CD14-positive monocyte (primary cell): ENCODE measurements at regions not wholly inside any gene's neighbourhood (a gene's known extent, or its start where the extent isn't known, plus 50 kb on each side); places are given as distances from the start of the nearest gene placed in this dataset.

Experiments
- DNase-seq, 3 donors: peaks; one replicate each; pipeline ENCODE4 v3.0.0-alpha.2; 2011 to 2022
- H2AFZ ChIP-seq: 2 replicates; pipeline ENCODE4 v1.6.0; 2012; ENCODE audit warnings: mild to moderate bottlenecking, low read depth, low read length, inconsistent platforms; ENCODE audit not compliant: insufficient read depth, poor library complexity, severe bottlenecking
- H3K27ac ChIP-seq, 2 donors: 1 replicate in 1 of 2; 2 replicates in 1 of 2; pipeline ENCODE4 v1.5.1; 2012 to 2013; ENCODE audit warnings: low read length in 2 of 2, control low read depth in 1 of 2, inconsistent platforms in 1 of 2, low read depth in 1 of 2, mild to moderate bottlenecking in 1 of 2
- H3K27me3 ChIP-seq, 2 donors: one replicate each; pipeline versions ENCODE4 v1.6.0 to v1.6.1; 2011 to 2013; ENCODE audit warnings: low read length in 2 of 2; ENCODE audit not compliant: control insufficient read depth in 2 of 2, insufficient read depth in 2 of 2
- H3K36me3 ChIP-seq, 2 donors: replicated peaks in 1 of 2; 1 replicate in 1 of 2; 2 replicates in 1 of 2; pipeline versions ENCODE4 v1.5.1 to v1.6.1; 2012 to 2013; ENCODE audit warnings: low read length in 2 of 2, control low read depth in 1 of 2, inconsistent platforms in 1 of 2, mild to moderate bottlenecking in 1 of 2; ENCODE audit not compliant: insufficient read depth in 2 of 2, control insufficient read depth in 1 of 2
- H3K4me1 ChIP-seq, 2 donors: 1 replicate in 1 of 2; 2 replicates in 1 of 2; pipeline versions ENCODE4 v1.5.1 to v1.6.1; 2012 to 2013; ENCODE audit warnings: low read length in 2 of 2, control low read depth in 1 of 2, inconsistent platforms in 1 of 2, mild to moderate bottlenecking in 1 of 2, moderate library complexity in 1 of 2; ENCODE audit not compliant: insufficient read depth in 2 of 2, control insufficient read depth in 1 of 2
- H3K4me2 ChIP-seq: replicated peaks from 2 replicates; pipeline ENCODE3; 2012; ENCODE audit warnings: low read length, moderate library complexity, mild to moderate bottlenecking; ENCODE audit not compliant: poor library complexity, severe bottlenecking; ENCODE audit errors: extremely low read depth
- H3K4me3 ChIP-seq, 3 experiments: fragments of 200-600 bp in 1 of 3; sonication (generic) in 1 of 3; replicated peaks in 1 of 3; 1 replicate in 2 of 3; 2 replicates in 1 of 3; pipeline ENCODE4 v1.5.1; 2011 to 2013; ENCODE audit warnings: low read length in 3 of 3, mild to moderate bottlenecking in 3 of 3, control low read depth in 2 of 3, low read depth in 2 of 3, inconsistent platforms in 1 of 3, moderate library complexity in 1 of 3
- H3K79me2 ChIP-seq: 2 replicates; pipeline ENCODE4 v1.6.0; 2012; ENCODE audit warnings: mild to moderate bottlenecking, control low read depth, inconsistent platforms, low read length, moderate library complexity; ENCODE audit not compliant: insufficient read depth
- H3K9ac ChIP-seq: 2 replicates; pipeline ENCODE4 v1.6.0; 2017; ENCODE audit warnings: low read length, mild to moderate bottlenecking; ENCODE audit not compliant: insufficient read depth, poor library complexity, severe bottlenecking
- H3K9me3 ChIP-seq, 2 donors: replicated peaks in 1 of 2; 1 replicate in 1 of 2; 2 replicates in 1 of 2; pipeline versions ENCODE4 v1.5.1 to v1.6.1; 2012 to 2013; ENCODE audit warnings: low read length in 2 of 2, control low read depth in 1 of 2; ENCODE audit not compliant: control insufficient read depth in 1 of 2, insufficient read depth in 1 of 2
- H4K20me1 ChIP-seq: 2 replicates; pipeline ENCODE4 v1.6.0; 2012; ENCODE audit warnings: mild to moderate bottlenecking, low read length, control low read depth, moderate library complexity; ENCODE audit not compliant: insufficient read depth
- H3K27ac Mint-ChIP-seq, 7 donors: one replicate each; pipeline ENCODE4 v1.8.0; 2020; ENCODE audit warnings: mild to moderate bottlenecking in 7 of 7, mixed read lengths in 7 of 7, moderate library complexity in 6 of 7, inconsistent platforms in 2 of 7
- H3K27me3 Mint-ChIP-seq, 3 donors: one replicate each; pipeline ENCODE4 v1.8.0; 2021 to 2022; ENCODE audit warnings: low read depth in 3 of 3, mild to moderate bottlenecking in 3 of 3, mixed read lengths in 3 of 3, moderate library complexity in 3 of 3, inconsistent platforms in 1 of 3
- H3K36me3 Mint-ChIP-seq, 2 donors: one replicate each; pipeline ENCODE4 v1.8.0; 2020; ENCODE audit warnings: mixed read lengths in 2 of 2, inconsistent platforms in 1 of 2, mild to moderate bottlenecking in 1 of 2
- H3K4me1 Mint-ChIP-seq: one replicate; pipeline ENCODE4 v1.8.0; 2020; ENCODE audit warnings: mild to moderate bottlenecking, mixed read lengths
- H3K4me3 Mint-ChIP-seq, 2 donors: one replicate each; pipeline ENCODE4 v1.8.0; 2020; ENCODE audit warnings: mild to moderate bottlenecking in 2 of 2, mixed read lengths in 2 of 2, moderate library complexity in 1 of 2
- H3K9me3 Mint-ChIP-seq, 7 donors: one replicate each; pipeline ENCODE4 v1.8.0; 2020 to 2022; ENCODE audit warnings: mixed read lengths in 7 of 7, mild to moderate bottlenecking in 6 of 7, moderate library complexity in 6 of 7, inconsistent platforms in 2 of 7
- CTCF ChIP-seq: fragments of 200-600 bp; IDR thresholded peaks from one replicate; pipeline ENCODE4 v1.8.0; 2022; ENCODE audit warnings: antibody characterized with exemption, mild to moderate bottlenecking
- whole genome bisulfite sequencing: methylation state at CpG from one replicate; pipeline ENCODE4 v1.1.5; 2013; ENCODE audit warnings: missing lambda C conversion rate; ENCODE audit not compliant: insufficient coverage; 5-methylcytosine and 5-hydroxymethylcytosine counted together
- intact Hi-C, 2 donors: fragments of 100-400 bp; cut with micrococcal nuclease; formaldehyde crosslinking; loops; one replicate each; pipeline versions ENCODE4 v1.15.0 to v1.15.1; 2023

- Mint-ChIP-seq H3K36me3 (no peaks in the 10 kb centered on the region), H3K27me3 (no peaks in the 10 kb centered on the region), H3K4me3 (no peak overlapping the region), H3K9me3 (peaks cover 2 to 17% (median 6%) of the 10 kb centered on the region in 7 donors), H3K4me1 (no peaks in the 10 kb centered on the region), H3K27ac (no peak overlapping the region)
- H3K4me1 ChIP-seq: no peaks in the 10 kb centered on the region
- no peaks in the 10 kb centered on the region for H3K36me3 ChIP-seq
- H3K9me3 ChIP-seq: no peaks in the 10 kb centered on the region
- DNase-seq: no peak
- H3K9ac ChIP-seq: no peak overlapping the region
- H3K79me2 ChIP-seq: no peaks in the 10 kb centered on the region
- WGBS: no CpG with 5 or more reads among the region's 1 CpG
- no peaks in the 10 kb centered on the region for H4K20me1 ChIP-seq
- H3K27ac ChIP-seq: no peak overlapping the region
- no peak for TF ChIP-seq CTCF
- H3K27me3 ChIP-seq: no peaks in the 10 kb centered on the region
- intact Hi-C loops: no loop called here
- no peak overlapping the region for H3K4me2 ChIP-seq
- no peak overlapping the region for H3K4me3 ChIP-seq
- H2AFZ ChIP-seq: no peak overlapping the region
Observed at GRCh38 chrX:38943120-38943519, 141.9 kb downstream of the MID1IP1 start.

- Histone ChIP-seq H3K27me3 (no peaks in the 10 kb centered on the region), H3K79me2 (no peaks in the 10 kb centered on the region), H3K4me3 (no peak overlapping the region), H3K27ac (no peak overlapping the region), H4K20me1 (no peaks in the 10 kb centered on the region), H2AFZ (no peak overlapping the region), H3K36me3 (no peaks in the 10 kb centered on the region), H3K4me2 (no peak overlapping the region), H3K4me1 (no peaks in the 10 kb centered on the region), H3K9ac (no peak overlapping the region), H3K9me3 (no peaks in the 10 kb centered on the region)
- Mint-ChIP-seq H3K36me3 (no peaks in the 10 kb centered on the region), H3K4me1 (no peaks in the 10 kb centered on the region), H3K9me3 (peaks cover 3 to 12% (median 6%) of the 10 kb centered on the region in 7 donors), H3K27me3 (no peaks in the 10 kb centered on the region), H3K4me3 (no peak overlapping the region), H3K27ac (no peak overlapping the region)
- no peak for DNase-seq
- TF ChIP-seq CTCF: no peak
- intact Hi-C loops: no loop called here
Observed at GRCh38 chrX:38948046-38948445, 146.8 kb downstream of the MID1IP1 start.
